Mucosa of descending colon (tissue), 3 donors: ENCODE measurements at regions not wholly inside any gene's neighbourhood (a gene's known extent, or its start where the extent isn't known, plus 50 kb on each side); places are given as distances from the start of the nearest gene placed in this dataset.

Experiments used
- ATAC-seq: fragments of 200-7000 bp; cut with Tn5 transposase; one replicate; pipeline ENCODE4 v1.9.1; 2020; ENCODE audit warnings: mild to moderate bottlenecking, moderate library complexity
- DNase-seq, 3 donors: peaks; one replicate each; pipeline ENCODE4 v3.0.0-alpha.2; 2020
- H3K36me3 ChIP-seq: fragments of 200-600 bp; one replicate; pipeline ENCODE4 v1.8.0; 2021; ENCODE audit warnings: low read depth, mild to moderate bottlenecking
- H3K4me1 ChIP-seq: fragments of 200-600 bp; one replicate; pipeline ENCODE4 v1.8.0; 2021; ENCODE audit warnings: low read depth, mild to moderate bottlenecking
- H3K4me3 ChIP-seq: fragments of 200-600 bp; one replicate; pipeline ENCODE4 v1.8.0; 2021; ENCODE audit warnings: mild to moderate bottlenecking
- H3K9me3 ChIP-seq: fragments of 200-600 bp; one replicate; pipeline ENCODE4 v1.8.0; 2021; ENCODE audit warnings: mild to moderate bottlenecking
- CTCF ChIP-seq: fragments of 200-600 bp; IDR thresholded peaks from one replicate; pipeline ENCODE4 v1.8.0; 2022; ENCODE audit warnings: antibody characterized with exemption, mild to moderate bottlenecking
- intact Hi-C, 2 donors: fragments of 100-400 bp; cut with DNase I in 1 of 2; cut with micrococcal nuclease in 1 of 2; formaldehyde crosslinking; loops; one replicate each; pipeline versions ENCODE4 v1.11.0 to v1.11.1; 2022; cut with DNase I, micrococcal nuclease
- donor health status: DM: no; HTN: no; CAD: no; lungs with moderate emphysema.
- donor health status: DM: no; HTN: no; CAD: no.
- donor health status: DM: no; HTN: yes; CAD: no.

- no peak for TF ChIP-seq CTCF
- H3K9me3 ChIP-seq: no peaks in the 10 kb centered on the region
- no peaks in the 10 kb centered on the region for H3K36me3 ChIP-seq
- intact Hi-C loops: no loop called here
- ATAC-seq (no peak), DNase-seq (no peak)
- no peaks in the 10 kb centered on the region for H3K4me1 ChIP-seq
- H3K4me3 ChIP-seq: no peak overlapping the region
These were observed 104.4 kb downstream of the LIPG start for GRCh38 chr18:49666045-49666775.

- Histone ChIP-seq H3K9me3 (no peaks in the 10 kb centered on the region), H3K36me3 (no peaks in the 10 kb centered on the region), H3K4me1 (no peaks in the 10 kb centered on the region), H3K4me3 (no peak overlapping the region)
- ATAC-seq (peak; percentile 85), DNase-seq (peak; percentile 67 to 77 (median 68))
- TF ChIP-seq CTCF: no peak
- intact Hi-C loops: no loop called here
These were observed 102.3 kb downstream of the LIPG start for GRCh38 chr18:49663899-49664890.

GRCh38 chr18:49662506-49662905, 100.6 kb downstream of the LIPG start:
- ATAC-seq (no peak), DNase-seq (no peak)
- H3K4me1 ChIP-seq: no peaks in the 10 kb centered on the region
- H3K4me3 ChIP-seq: no peak overlapping the region
- intact Hi-C loops: no loop called here
- no peaks in the 10 kb centered on the region for H3K9me3 ChIP-seq
- no peak for TF ChIP-seq CTCF
- no peaks in the 10 kb centered on the region for H3K36me3 ChIP-seq

- DNase-seq (no peak), ATAC-seq (peak; percentile 26)
- H3K36me3 ChIP-seq: no peaks in the 10 kb centered on the region
- H3K4me1 ChIP-seq: no peaks in the 10 kb centered on the region
- H3K9me3 ChIP-seq: no peaks in the 10 kb centered on the region
- no peak overlapping the region for H3K4me3 ChIP-seq
- intact Hi-C loops: no loop called here
- no peak for TF ChIP-seq CTCF
These were observed 97.1 kb downstream of the LIPG start for GRCh38 chr18:49658823-49659404.

- H3K4me3 ChIP-seq: no peak overlapping the region
- no peaks in the 10 kb centered on the region for H3K4me1 ChIP-seq
- DNase-seq (no peak), ATAC-seq (peak; percentile 80)
- TF ChIP-seq CTCF: no peak
- intact Hi-C loops: no loop called here
- no peaks in the 10 kb centered on the region for H3K36me3 ChIP-seq
- no peaks in the 10 kb centered on the region for H3K9me3 ChIP-seq
These were observed 94.3 kb downstream of the LIPG start for GRCh38 chr18:49656073-49656692.
